Activated CD8-positive, alpha-beta memory T cell treated with anti-CD3 and anti-CD28 coated beads, Interleukin-2, amount 50 U/mL, for 48 hours (primary cell): ENCODE measurements at regions not wholly inside any gene's neighbourhood (a gene's known extent, or its start where the extent isn't known, plus 50 kb on each side); places are given as distances from the start of the nearest gene placed in this dataset.

ENCODE experiments used
- DNase-seq: peaks from one replicate; pipeline ENCODE4 v3.0.0-alpha.2; 2020

DNA sequence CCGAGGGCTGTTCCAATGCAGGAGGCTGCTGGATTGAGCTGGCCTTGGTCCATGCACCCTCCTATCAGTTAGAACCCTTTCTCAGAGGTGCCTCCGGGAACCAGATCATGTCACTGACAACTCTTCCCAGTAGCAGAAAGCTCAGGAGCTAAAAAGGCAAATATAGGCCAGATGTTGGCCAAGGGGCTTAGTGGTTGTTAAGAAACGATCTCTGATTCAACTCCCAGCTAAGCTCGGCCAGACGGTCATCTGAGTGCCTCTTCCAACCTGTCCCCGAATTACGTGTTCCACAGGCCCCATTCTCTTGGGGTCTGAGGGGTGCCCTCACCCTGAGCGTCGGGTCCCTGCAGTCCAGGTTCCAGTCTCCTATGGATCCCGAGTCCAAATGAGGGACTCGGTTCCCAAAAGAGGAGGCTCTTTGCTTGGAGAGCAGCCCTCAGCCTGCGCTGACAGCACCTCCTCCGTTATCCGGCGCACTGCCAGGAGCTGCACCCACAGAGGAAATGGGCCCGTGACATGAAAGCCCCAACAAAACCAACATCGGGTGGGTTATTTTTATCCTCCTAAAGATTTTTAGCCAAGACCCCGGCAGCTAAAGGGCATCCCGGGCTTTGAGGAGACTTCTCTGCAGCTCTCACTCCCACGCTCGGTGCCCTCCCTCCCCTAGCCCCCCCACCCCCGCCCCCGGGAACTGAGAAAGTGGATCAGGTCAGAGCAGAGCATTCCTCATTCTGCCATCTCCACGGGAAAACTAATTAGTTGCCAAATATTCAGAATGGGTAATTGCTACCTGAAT lies 106.6 kb upstream of the ID2 start:
- peak; percentile 60 for DNase-seq

DNA sequence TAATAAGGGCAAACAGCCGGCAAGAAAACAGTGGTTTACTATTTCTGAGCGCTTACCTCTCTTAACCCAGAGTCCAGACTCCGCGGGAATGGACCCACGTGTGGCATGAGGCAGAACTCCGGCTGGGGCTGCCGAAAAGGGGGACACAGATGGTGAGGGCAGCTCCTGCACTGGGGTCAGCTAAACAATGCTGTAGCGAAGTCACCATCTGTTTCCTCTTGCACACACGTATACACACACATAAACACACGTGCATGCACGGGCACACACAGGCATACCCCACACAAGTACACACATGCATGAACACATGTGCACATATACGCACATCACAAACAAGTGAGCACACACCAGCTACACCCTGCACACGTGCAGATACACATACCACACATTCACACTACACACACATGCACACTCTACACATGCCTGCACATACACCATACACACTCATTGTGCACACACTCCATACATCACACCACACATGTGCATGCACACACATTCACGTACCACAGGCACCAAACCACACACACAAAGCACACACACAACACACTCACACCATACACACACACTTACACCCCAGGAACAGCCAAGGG lies 105.9 kb upstream of the ID2 start:
- peak; percentile 54 for DNase-seq

DNA sequence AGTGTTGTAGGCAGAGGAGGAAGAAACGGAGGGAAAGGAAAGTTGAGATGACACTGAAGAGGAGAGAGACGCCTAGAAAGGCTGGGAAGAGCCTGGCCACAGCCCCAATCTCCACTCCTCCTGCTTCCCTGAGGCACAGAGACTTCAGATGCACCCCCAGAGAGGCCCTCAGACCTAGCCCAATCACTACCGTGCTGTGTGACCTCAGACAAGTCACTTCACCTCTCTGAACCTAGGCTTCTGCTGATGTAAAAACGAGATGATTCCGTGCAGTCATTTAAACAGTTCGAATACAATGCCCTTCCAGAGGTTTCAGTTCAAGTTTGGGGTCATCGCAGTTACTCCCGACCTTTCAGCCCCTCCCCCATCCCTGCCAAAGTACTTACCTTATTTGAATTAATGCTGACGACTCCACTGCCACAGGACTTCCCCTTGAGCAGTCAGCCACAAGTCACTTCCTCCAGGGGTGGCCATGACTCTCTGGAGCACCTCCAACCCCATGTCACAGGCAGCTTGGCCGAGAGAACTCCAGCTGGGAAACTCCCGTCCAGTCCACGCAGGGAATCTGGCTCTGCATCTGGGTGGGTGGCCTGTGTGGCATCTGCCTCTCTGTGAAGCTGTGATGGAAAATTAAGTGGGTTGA lies 105.2 kb upstream of the ID2 start:
- DNase-seq: no peak

DNA sequence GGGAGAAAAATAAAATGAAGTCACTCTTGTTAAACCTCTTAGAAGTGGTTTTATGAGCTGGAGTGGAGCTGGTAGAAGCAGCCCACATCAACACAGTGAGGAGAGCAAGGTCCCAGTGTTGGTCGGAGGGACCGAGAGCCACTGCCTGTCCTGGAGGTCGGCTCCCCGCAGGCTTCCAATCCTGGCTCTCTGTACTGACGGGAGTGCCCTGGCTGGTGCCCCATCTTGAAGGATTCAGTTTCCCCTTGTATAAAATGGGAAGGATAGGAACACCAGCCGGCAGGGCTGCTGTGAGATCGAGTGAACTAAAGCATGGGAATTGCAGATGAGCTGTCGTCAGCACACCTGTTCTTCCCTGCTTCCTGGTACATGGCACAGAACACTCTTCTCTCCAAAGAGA lies 104.3 kb upstream of the ID2 start:
- DNase-seq: no peak

DNA sequence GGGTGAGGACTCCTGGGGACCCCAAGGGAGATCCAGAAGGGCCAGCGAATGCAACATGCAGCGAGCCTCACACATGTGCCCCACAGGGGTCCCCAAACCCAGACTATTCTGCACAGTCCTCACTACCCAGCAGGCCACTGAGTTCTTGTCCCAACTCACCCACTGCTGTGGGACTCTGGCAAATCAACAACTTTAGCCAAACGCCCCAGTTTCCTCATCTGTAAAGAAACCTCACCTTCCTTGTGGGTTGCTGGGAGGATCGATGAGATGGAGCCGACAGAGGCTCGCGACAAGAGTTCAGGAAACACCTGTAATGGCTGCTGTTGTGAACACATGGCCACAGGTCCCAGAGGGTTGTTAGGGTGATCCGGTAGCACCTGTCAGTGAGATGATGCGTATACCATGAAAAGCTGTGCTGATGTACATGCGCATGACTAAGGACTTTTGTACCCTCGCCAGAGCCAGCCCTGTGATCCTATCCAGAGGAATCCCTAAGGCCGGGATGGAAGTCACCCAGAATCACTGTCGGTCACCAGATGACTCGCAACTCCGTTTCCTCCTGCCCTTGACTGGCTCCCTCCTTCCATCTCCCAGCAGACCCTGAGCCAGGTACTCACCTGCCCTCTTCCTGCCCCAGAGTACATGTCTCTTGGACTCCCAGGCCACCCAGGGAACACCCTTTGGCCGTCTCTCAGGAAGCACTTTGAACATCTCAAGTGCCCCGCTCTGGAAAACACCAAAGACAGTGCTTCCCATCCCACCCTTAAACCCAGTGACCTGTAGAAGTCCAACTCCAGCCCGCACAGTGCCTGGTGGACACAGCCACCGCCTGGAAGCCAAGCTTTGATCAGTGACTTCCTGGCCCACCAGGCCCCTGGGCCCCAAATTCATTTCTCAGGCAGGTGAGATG lies 103.3 kb upstream of the ID2 start:
- no peak for DNase-seq

DNA sequence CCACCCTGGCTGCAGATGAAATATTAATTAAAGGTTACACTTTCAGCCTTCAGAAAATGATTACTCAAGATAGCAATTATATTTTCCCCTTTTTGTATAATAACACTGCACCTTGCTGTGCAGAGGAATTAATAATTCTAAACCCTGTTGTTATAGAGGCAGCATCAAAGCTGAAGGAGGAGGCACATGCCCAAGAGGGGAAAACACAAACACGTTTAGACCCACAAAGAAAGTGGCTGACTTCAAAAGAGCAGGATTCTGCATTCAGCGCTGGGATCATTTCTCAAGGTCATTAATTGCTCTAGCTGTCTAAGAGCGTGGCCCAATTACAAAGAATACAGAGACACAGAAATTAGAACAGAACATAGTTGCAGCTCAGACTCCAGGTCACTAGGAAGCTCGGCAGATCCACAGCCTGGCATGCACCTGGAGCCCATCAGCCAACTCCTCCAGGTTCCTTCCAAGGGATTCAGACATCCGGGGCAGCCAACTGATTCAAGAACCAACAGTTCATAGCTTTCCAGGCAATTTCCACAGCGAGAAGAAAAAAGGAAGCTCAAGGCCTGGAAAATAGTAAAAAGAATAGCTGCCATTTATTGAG lies 102.3 kb upstream of the ID2 start:
- DNase-seq: no peak

DNA sequence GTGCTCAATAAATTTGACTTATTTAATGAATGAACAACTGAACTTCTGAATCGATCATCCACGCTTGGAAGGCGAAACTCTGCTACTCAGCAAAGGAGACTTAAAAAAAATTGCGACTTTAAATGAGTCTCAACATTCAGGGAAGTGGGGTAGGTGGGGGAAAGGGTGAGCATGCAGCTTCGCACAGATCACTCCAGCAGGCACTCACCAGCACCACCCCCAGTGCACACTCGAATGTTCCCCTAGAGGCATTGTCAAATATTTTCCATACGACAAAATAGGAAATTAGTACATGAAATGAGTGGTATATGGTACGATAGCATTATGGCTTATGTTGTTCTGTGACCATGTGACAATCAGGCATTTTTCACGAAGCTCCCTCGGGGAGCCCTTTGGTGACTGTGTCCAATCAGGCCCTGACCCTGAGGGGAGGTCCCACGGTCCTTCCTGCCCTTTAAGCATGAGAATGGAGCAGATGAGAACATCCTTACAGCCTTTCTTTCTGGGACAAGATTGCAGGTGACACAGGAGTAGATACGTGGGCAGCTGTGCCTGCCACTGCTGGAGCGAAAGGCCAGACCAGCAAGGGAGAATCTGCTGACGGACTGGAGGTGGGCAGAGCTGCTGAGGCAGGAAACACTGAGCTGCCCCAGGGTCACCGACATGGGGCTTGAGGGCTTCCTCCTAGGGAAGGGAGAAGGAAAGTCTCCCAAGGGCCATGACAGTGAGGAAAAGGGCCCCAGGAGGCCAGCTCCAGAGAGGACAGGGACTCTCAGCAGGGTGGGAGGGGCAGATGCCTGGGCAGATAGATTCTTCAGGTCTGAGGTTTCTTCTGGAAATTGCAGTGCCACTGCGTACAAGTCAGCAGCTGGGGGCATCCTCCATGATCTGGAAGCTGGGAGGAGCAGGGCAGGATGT lies 101.3 kb upstream of the ID2 start:
- no peak for DNase-seq

DNA sequence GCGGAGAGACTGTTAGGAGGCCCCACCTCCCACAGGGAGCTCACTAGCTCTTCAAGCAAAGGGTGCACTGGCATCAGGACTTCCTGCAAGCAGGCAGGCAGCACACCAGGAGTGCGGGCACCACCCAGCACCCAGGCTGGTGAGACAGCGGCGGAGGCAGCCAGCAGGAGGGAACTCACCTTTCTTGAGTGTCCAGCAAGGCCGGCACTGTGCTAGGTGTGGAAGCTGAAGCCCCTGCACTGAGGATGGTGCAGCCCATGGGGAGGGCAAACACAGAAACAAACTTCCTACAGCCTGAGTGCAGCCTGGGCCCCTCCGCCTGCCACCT lies 100.7 kb upstream of the ID2 start:
- DNase-seq: no peak

DNA sequence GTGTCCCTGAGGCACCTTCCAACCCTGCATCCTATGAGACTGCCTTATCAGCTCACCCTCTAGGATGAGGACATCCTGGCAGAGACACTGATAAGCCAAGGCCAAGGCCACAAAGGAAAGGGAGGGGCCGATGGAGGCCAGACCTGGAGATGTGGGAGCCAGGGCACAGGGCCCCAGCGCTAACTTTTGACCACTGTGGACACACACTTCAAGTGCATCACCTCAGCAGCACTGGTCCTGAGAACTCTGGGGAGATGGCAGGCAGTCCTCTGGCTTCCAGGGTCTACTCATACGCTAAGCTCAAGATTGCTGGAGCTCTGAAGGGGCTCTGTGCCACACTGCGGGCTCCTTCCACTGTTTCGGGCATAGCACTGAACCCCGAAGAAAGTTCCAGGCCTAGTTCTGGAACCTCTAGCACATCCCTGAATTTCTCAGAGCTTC lies 100.2 kb upstream of the ID2 start:
- DNase-seq: no peak

DNA sequence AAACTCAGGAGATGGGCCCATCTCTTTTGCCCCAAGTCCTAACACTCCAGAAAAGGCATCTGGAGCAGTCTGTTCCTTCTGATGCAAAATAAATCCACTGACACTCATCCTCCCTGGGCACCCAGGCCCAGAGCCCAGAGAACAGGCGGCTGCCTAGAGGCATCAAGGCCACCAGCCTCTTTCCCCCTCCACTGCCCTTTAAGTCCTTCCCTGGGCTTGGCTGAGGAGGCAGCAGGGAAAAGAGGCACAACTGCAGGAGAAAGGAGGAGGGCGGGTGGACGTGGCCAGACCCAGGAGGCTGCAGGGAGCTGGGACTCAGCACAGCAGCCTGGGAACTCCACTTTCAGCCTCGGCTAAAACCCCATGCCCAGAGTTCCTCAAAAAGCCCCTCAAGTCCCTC lies 99.7 kb upstream of the ID2 start:
- DNase-seq: no peak

DNA sequence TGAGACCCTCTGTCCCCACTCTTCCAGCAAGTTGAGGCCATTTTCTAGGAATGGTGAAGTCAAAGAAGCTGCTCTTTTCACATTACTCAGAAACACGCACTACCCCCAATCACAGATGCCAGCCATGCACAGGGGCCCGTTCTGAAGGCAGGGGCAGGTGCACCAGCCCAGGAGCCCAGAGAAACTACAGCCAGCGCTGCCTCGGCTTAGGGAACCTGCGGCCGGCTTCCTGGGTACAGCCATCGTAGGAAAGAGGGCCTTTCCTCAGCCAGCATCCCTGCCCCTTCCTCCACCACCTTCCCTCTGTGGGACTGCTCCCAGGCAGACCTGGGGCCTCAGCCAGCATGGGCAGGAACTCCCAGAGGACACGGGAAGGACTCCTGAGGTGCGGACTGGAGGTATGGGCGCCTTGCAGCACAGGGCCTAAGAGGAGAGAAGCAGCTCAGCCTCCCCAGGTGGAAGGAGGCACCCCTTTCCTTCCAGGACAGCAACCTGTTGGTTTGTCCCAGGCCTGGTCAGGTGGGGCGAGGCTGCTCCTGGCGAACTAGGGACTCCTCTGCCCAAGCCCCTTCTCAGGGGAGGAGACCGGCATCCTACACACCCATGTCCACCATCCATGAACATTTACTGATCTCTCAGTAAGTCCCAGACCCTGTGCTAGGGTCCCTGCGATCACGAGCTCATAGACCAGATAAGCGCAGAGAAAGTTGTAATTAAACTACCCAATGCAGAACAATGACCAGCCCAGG lies 99.0 kb upstream of the ID2 start:
- DNase-seq: peak; percentile 53

DNA sequence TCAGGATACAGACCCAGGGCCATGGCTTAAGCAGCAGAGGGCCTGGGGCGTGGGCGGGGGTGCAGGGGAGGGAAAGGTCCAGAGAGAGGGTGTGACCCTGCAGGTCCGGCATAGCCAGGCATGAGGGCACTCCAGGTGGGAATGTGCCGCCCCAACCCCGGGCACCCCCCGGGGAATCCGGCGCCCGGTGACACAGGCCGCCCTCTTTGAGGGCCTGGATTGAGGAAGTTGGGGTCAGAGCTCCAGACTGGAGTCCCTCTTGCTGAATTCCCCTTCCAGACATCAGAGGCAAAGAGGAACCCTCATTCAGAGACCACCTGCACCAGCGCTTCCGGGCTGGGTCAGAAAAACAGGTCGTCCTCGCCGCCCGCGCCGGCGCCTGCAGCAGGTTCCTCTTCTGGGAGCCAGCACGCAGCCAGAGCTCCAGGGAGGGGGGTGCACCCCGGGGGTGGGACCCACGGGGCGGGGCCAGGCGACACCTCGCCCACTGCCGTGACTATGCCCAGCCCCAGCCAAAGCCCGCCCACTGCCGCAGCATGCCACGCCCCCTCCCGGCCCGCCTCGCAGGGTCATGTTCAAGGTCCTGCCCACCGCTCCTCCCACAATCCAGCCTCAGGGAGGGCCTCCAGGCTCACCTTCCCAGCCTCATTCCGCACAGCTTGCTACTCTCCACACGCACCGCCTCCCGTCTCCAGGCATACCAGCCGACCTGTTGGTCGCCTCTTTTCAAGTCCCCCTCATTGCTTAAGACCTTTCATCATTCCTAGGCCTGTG lies 98.3 kb upstream of the ID2 start:
- peak; percentile 92 for DNase-seq

DNA sequence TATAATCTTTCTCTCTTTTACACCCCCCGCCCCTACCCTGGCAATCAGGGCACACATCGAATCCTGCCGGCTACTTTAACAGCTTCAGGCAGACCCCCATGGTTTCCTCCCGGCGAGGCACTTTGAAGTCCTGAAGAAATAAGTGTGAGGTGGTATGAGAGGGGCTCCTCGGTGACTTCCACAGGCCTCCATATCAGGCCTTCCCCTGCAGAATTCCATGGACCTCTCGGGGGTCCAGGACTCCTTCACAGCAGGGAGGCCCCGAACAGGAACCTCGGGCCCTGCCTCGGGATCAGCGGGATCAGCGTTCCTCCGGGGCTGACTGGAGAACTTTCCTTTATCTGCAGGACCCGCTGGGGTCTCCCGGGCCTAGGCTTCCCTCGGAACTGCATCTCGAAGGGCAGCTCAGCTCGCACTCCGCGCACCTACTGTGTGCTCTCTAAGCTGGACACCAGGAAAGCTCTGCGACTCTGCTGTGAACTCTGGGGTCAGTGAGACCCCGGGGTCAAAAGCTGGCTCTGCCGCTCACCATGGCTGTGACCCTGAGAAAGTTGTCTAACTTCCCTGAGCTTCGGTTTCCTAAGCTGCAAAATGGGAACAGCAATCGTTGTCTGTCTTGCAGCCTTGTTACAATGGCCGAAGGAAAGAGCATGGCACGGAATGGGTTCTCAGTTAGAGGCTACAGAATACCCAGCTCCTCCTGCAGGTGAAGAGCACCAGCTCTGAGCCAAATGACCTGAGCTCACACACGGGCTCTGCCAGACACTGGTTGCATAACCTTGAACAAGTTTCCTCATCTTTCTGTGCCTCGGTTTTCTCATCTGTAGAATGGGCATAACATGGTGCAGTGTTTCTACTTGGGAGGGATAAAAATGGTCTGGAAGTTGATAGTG lies 97.4 kb upstream of the ID2 start:
- DNase-seq: peak; percentile 47

DNA sequence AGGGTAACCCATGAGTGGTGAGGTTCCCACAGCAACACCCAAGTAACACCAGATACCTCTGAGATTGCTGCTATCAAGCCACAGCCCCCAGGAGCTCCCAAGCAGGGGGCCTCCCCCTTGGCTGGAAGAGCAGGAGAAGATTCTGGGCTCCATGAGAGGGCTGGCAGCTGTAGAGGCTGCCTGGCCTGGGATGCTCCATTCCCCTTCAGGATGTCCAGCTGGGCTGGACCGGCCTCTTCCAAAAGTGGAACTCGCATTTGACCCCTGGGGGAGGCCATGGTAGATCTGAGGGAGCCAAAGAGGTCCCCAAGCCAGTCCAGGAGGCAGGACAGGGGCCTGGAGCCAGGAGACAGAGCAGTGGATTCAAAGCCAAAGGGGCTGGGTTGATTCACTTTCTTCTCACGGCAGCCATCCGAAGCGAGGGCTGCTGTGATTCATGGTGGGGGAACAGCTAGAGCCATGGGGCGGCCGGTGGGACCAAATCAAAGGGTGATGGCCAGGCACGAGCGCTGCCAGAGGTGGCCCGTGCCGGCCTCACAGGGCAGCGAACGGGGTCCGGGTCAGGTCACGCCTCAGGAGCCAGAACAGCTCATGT lies 95.3 kb upstream of the ID2 start:
- DNase-seq: peak; percentile 52

DNA sequence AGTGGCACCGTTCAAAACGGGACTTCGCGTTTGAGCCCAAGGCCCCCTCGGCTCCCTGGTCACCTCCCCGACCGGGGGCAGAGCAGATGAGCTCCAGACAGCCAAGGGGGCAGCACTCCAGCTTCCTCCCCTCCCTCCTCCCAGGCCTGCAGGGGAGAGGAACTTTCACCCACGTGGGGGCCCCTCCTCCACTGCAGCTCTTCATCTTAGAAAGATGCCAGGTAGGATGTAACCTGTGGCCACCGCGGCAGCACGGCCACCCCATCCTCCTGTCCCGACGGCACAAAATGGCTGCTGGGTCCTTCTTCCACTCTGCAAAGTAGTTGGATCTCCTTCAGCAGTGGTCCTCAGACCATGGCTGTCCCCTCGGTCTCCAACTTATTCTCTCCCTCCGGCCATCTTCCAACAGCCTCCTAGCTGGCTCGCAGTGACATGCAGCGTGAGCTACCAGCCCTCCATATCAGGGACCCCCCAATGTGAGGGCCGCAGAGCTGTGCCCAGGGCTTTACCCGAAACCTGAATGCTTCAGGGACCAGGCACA lies 94.5 kb upstream of the ID2 start:
- no peak for DNase-seq

DNA sequence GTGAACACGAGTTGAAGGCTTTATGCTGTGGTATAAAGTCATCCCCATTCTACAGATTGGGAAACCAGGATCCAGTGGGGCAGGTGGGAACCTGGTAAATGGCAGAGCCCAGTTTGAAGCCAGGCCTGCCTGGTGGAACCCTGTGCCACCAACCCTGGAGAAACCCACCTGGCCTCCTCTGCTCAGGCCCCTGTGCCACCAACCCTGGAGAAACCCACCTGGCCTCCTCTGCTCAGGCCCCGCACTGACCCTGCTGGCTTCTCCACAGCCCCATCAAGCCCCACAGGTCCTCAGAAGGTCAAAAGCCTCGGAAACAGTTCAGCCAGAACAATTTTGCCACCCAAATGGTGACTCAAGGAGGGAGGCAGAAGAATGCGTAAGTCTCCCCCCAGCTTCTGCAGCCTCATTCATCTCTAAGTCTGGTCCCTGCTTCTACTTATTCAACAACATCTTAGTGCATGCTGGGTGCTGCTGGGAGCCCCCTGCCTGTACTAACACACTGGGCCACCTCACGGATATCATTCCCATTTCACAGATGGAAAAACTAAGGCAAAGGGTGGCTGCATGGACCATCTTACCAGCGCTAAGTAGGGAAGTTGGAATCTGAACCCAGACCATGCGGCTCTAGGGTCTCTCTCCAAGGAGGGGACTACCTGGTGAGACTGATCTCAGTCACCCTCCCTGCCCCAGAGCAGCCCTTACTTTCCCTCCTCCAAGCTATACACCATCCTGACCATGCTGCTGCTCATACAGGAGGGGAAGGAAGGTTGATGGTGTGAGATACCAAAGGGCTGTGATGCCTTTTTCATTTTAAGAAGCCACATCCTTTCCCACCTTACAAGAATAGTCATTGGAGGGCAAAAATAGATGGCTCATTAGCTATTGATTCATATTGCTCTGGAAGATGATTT lies 93.7 kb upstream of the ID2 start:
- DNase-seq: no peak

DNA sequence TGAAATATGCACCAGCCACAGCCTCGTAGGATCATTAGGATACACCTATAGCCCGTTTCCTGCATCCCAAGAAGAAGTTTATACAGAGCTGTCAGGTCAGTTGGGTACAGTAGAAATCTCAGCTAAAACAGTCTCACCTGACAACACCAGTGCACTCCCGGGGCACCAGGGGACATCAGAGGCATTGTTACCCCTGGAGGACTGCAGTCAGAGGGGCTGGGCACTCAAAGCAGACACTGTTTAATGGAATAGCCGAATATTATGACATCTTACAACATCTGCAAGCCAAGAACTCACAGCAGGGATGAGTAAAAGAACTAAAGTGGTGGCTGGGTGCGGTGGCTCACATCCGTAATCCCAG lies 93.0 kb upstream of the ID2 start:
- DNase-seq: no peak
